ENCODE measurements at regions not wholly inside any gene's neighbourhood (a gene's known extent, or its start where the extent isn't known, plus 50 kb on each side); places are given as distances from the start of the nearest gene placed in this dataset.

- ChIA-PET CTCF (no interaction called here), POLR2A (no interaction called here)
- Histone ChIP-seq H3K9me3 (ENCODE audit: control extremely low read depth in 1 of 3, control insufficient read depth in 2 of 3, insufficient read depth in 1 of 3, low read length in 2 of 3) (peaks cover 0 to 11% (median 0%) of the 10 kb centered on the region in 3 donors), H3K4me3 (ENCODE audit: control extremely low read depth in 1 of 5, extremely low read depth in 1 of 5, insufficient read depth in 1 of 5, low read depth in 2 of 5, low read length in 4 of 5) (no peak overlapping the region), H3K4me2 (replicated peaks; ENCODE audit: low read depth, low read length, poor library complexity, severe bottlenecking) (no peak overlapping the region), H2AFZ (ENCODE audit: insufficient read depth, low read depth, low read length, poor library complexity, severe bottlenecking) (no peak overlapping the region), H3K27ac (ENCODE audit: low read length in 2 of 2) (no peak overlapping the region), H3K4me1 (ENCODE audit: control insufficient read depth in 2 of 2, insufficient read depth in 2 of 2, low read length in 2 of 2) (no peaks in the 10 kb centered on the region), H3K27me3 (replicated peaks in 1 of 4; ENCODE audit: control extremely low read depth in 1 of 4, control insufficient read depth in 3 of 4, insufficient read depth in 4 of 4, low read length in 3 of 4) (no peaks in the 10 kb centered on the region), H3K36me3 (replicated peaks in 1 of 2; ENCODE audit: control extremely low read depth in 1 of 2, control insufficient read depth in 1 of 2, extremely low read depth in 1 of 2, insufficient read depth in 2 of 2, low read length in 1 of 2) (no peaks in the 10 kb centered on the region), H4K20me1 (ENCODE audit: control insufficient read depth, insufficient read depth, low read length, poor library complexity, severe bottlenecking) (no peaks in the 10 kb centered on the region), H3K79me2 (ENCODE audit: control insufficient read depth, insufficient read depth, low read length) (no peaks in the 10 kb centered on the region), H3K9ac (ENCODE audit: low read length) (no peak overlapping the region)
- no peak for ATAC-seq (ENCODE audit: low read depth)
- Mint-ChIP-seq H3K4me1 (no peaks in the 10 kb centered on the region), H3K27me3 (no peaks in the 10 kb centered on the region), H3K27ac (no peak overlapping the region), H3K4me3 (no peak overlapping the region), H3K9me3 (ENCODE audit: insufficient read depth) (no peaks in the 10 kb centered on the region)
- DNase-seq: no peak
- intact Hi-C loops (cut with micrococcal nuclease): no loop called here
- WGBS (ENCODE audit: insufficient coverage): 96% methylated on average over 8 of the region's 8 CpGs
- TF ChIP-seq EZH2 (IDR thresholded peaks at IDR 0.05; ENCODE audit: borderline replicate concordance, insufficient read depth, low read depth, low read length, poor library complexity, severe bottlenecking) (no peak), CTCF (IDR thresholded peaks at IDR 0.05) (no peak)
Observed at GRCh38 chr3:177917234-177917861, 618.9 kb upstream of the KCNMB2 start.

GRCh38 chr3:177921153-177921552 is 615.1 kb upstream of the KCNMB2 start:
- H3K36me3 ChIP-seq (replicated peaks in 1 of 2; ENCODE audit: control extremely low read depth in 1 of 2, control insufficient read depth in 1 of 2, extremely low read depth in 1 of 2, insufficient read depth in 2 of 2, low read length in 1 of 2): no peaks in the 10 kb centered on the region
- POLR2A ChIA-PET: no interaction called here
- Mint-ChIP-seq H3K27me3 (no peaks in the 10 kb centered on the region), H3K27ac (no peak overlapping the region), H3K9me3 (ENCODE audit: insufficient read depth) (no peaks in the 10 kb centered on the region), H3K4me1 (no peaks in the 10 kb centered on the region), H3K4me3 (no peak overlapping the region)
- no peaks in the 10 kb centered on the region for H3K79me2 ChIP-seq (ENCODE audit: control insufficient read depth, insufficient read depth, low read length)
- H3K27me3 ChIP-seq (replicated peaks in 1 of 4; ENCODE audit: control extremely low read depth in 1 of 4, control insufficient read depth in 3 of 4, insufficient read depth in 4 of 4, low read length in 3 of 4): no peaks in the 10 kb centered on the region
- H3K4me2 ChIP-seq (replicated peaks; ENCODE audit: low read depth, low read length, poor library complexity, severe bottlenecking): no peak overlapping the region
- no peak overlapping the region for H2AFZ ChIP-seq (ENCODE audit: insufficient read depth, low read depth, low read length, poor library complexity, severe bottlenecking)
- ATAC-seq (ENCODE audit: low read depth) (no peak), DNase-seq (no peak)
- H3K27ac ChIP-seq (ENCODE audit: low read length in 2 of 2): no peak overlapping the region
- TF ChIP-seq EZH2 (IDR thresholded peaks at IDR 0.05; ENCODE audit: borderline replicate concordance, insufficient read depth, low read depth, low read length, poor library complexity, severe bottlenecking): no peak
- no peak for TF ChIP-seq CTCF (IDR thresholded peaks at IDR 0.05)
- CTCF ChIA-PET: no interaction called here
- no CpG with 5 or more reads among the region's 3 CpGs for WGBS (ENCODE audit: insufficient coverage)
- no peaks in the 10 kb centered on the region for H4K20me1 ChIP-seq (ENCODE audit: control insufficient read depth, insufficient read depth, low read length, poor library complexity, severe bottlenecking)
- H3K9ac ChIP-seq (ENCODE audit: low read length): no peak overlapping the region
- intact Hi-C loops (cut with micrococcal nuclease): no loop called here
- H3K4me1 ChIP-seq (ENCODE audit: control insufficient read depth in 2 of 2, insufficient read depth in 2 of 2, low read length in 2 of 2): no peaks in the 10 kb centered on the region
- no peak overlapping the region for H3K4me3 ChIP-seq (ENCODE audit: control extremely low read depth in 1 of 5, extremely low read depth in 1 of 5, insufficient read depth in 1 of 5, low read depth in 2 of 5, low read length in 4 of 5)
- H3K9me3 ChIP-seq (ENCODE audit: control extremely low read depth in 1 of 3, control insufficient read depth in 2 of 3, insufficient read depth in 1 of 3, low read length in 2 of 3): peaks cover 0 to 6% (median 0%) of the 10 kb centered on the region in 3 donors
